Neural crest cell (in vitro differentiated cells): ENCODE measurements at regions not wholly inside any gene's neighbourhood (a gene's known extent, or its start where the extent isn't known, plus 50 kb on each side); places are given as distances from the start of the nearest gene placed in this dataset.

Experiments
- DNase-seq: peaks from one replicate; pipeline ENCODE4 v3.0.0; 2021; ENCODE audit warnings: low read depth, mixed read lengths, low spot score
- H3K27ac Mint-ChIP-seq: one replicate; pipeline ENCODE4 v1.8.0; 2021; ENCODE audit warnings: mild to moderate bottlenecking, mixed read lengths; ENCODE audit not compliant: unreplicated experiment
- H3K27me3 Mint-ChIP-seq: 2 replicates; pipeline ENCODE4 v1.8.0; 2021; ENCODE audit warnings: low read depth, mild to moderate bottlenecking, mixed read lengths
- H3K36me3 Mint-ChIP-seq: 2 replicates; pipeline ENCODE4 v1.8.0; 2021; ENCODE audit warnings: low read depth, mild to moderate bottlenecking, mixed read lengths
- H3K4me1 Mint-ChIP-seq: 2 replicates; pipeline ENCODE4 v1.8.0; 2021; ENCODE audit warnings: mixed read lengths
- H3K4me3 Mint-ChIP-seq: one replicate; pipeline ENCODE4 v1.8.0; 2021; ENCODE audit warnings: mild to moderate bottlenecking, mixed read lengths
- H3K9me3 Mint-ChIP-seq: 2 replicates; pipeline ENCODE4 v1.8.0; 2021; ENCODE audit warnings: mixed read lengths
- TF ChIP-seq, protein P1 (sequence below): fragments of 200-600 bp; sonication (generic); conservative IDR thresholded peaks from 2 replicates; pipeline ENCODE4 v1.5.0; 2021; ENCODE audit warnings: antibody characterized with exemption, mild to moderate bottlenecking

DNA sequence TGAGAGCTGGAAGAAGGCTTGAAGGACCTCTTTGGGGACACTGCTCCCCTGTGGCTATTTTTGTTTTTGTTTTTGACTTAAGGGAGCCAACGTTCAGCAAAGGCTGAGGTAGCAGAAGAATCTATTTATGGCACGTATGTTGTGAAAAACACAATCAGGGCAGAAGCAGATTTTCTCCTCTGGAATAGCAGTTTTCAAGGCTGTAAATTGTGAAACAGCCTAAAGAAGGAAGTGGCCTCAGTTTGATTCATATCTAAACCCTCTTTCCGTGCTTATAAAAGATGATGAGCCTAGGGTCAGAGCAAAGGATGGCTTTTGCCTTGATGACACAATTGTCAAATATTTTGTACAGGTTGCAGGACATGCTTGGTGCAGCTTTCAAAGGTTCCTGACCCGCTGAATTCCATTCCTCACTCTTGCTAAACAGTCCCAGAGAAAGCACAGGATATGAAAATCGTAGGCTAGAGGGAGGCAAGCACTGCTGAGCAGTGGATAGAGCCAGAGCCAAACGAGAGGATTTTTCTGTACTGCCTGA, 106.2 kb upstream of the DLX2 start:
- Mint-ChIP-seq H3K36me3 (no peaks in the 10 kb centered on the region), H3K27me3 (no peaks in the 10 kb centered on the region), H3K4me1 (peaks cover 21% of the 10 kb centered on the region), H3K27ac (no peak overlapping the region), H3K9me3 (peaks cover 3% of the 10 kb centered on the region), H3K4me3 (no peak overlapping the region)
- TF ChIP-seq, protein P1, sequence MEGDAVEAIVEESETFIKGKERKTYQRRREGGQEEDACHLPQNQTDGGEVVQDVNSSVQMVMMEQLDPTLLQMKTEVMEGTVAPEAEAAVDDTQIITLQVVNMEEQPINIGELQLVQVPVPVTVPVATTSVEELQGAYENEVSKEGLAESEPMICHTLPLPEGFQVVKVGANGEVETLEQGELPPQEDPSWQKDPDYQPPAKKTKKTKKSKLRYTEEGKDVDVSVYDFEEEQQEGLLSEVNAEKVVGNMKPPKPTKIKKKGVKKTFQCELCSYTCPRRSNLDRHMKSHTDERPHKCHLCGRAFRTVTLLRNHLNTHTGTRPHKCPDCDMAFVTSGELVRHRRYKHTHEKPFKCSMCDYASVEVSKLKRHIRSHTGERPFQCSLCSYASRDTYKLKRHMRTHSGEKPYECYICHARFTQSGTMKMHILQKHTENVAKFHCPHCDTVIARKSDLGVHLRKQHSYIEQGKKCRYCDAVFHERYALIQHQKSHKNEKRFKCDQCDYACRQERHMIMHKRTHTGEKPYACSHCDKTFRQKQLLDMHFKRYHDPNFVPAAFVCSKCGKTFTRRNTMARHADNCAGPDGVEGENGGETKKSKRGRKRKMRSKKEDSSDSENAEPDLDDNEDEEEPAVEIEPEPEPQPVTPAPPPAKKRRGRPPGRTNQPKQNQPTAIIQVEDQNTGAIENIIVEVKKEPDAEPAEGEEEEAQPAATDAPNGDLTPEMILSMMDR: no peak
- no peak for DNase-seq

DNA sequence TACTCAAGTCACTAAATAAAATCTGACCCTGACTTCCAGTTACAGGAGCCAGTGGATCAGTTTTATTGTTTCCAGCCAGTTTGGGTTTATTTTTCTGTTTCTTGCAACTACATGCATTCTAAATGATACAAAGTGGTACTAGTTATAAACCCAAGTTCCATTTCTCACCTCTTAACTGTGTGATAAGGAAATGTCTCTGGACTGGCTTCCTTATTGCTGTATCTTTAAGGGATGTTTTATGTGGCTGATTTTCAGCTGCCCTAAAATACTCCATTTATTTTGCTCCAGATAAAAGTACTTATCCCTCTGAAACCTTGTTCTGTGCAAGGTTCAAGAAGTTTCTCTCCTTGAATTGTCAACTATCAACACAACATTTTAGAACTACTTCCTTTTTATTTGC, 107.9 kb upstream of the DLX2 start:
- no peak for DNase-seq
- Mint-ChIP-seq H3K9me3 (peaks cover 3% of the 10 kb centered on the region), H3K4me1 (peaks cover 30% of the 10 kb centered on the region), H3K36me3 (no peaks in the 10 kb centered on the region), H3K27ac (no peak overlapping the region), H3K27me3 (no peaks in the 10 kb centered on the region), H3K4me3 (no peak overlapping the region)
- TF ChIP-seq, protein P1: no peak

- H3K9me3 Mint-ChIP-seq: peaks cover 3% of the 10 kb centered on the region
- H3K27me3 Mint-ChIP-seq: no peaks in the 10 kb centered on the region
- peaks cover 39% of the 10 kb centered on the region for H3K4me1 Mint-ChIP-seq
- DNase-seq: no peak
- no peak overlapping the region for H3K27ac Mint-ChIP-seq
- no peaks in the 10 kb centered on the region for H3K36me3 Mint-ChIP-seq
- no peak overlapping the region for H3K4me3 Mint-ChIP-seq
- TF ChIP-seq, protein P1: no peak
These were observed 108.8 kb upstream of the DLX2 start for GRCh38 chr2:172211512-172211911.

DNA sequence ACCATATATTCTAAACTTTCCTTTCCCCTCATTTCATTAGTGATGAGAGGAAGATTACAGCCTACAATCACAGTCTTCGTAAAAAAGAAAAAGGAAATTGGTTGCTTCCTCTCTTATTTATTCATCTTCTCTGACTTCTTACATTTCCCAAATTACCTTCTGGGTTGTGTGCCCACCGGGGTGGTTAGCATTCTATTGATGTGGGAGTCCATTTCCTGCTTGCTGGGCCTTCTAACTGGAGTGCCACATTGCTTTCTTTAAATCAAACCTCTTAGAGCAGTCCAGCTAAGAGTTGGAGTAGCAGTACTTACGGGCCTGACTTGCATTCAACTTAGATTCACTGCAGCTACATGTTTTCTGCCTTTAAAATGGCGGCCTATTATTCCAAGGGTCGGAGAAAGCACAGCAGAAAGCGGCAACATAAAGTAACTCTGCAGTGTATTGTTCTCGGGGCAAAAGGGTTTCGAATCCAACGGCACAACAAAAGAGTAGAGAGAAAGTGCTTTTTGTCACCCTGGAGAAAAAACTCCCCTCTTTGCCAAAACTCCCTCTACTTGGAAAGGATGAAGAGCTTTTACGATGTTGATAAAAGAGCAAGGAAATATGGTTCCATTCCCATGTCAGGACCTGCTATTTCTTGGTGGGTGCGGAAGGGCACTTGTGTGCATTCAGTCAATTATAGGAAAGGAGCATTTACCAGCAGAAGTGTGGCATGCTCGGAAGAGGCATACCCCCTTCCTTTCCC, 110.6 kb upstream of the DLX2 start:
- Mint-ChIP-seq H3K36me3 (no peaks in the 10 kb centered on the region), H3K27me3 (no peaks in the 10 kb centered on the region), H3K27ac (peak overlapping the region; percentile 95), H3K4me1 (peaks cover 43% of the 10 kb centered on the region), H3K4me3 (peak overlapping the region; percentile 2), H3K9me3 (peaks cover 3% of the 10 kb centered on the region)
- TF ChIP-seq, protein P1: no peak
- no peak for DNase-seq

- H3K36me3 Mint-ChIP-seq: no peaks in the 10 kb centered on the region
- H3K4me1 Mint-ChIP-seq: peaks cover 43% of the 10 kb centered on the region
- H3K4me3 Mint-ChIP-seq: no peak overlapping the region
- DNase-seq: no peak
- H3K27me3 Mint-ChIP-seq: no peaks in the 10 kb centered on the region
- TF ChIP-seq, protein P1: no peak
- H3K9me3 Mint-ChIP-seq: peaks cover 3% of the 10 kb centered on the region
- peak overlapping the region; percentile 95 for H3K27ac Mint-ChIP-seq
These were observed 111.6 kb upstream of the DLX2 start for GRCh38 chr2:172214252-172214651.
